ENCODE measurements at regions not wholly inside any gene's neighbourhood (a gene's known extent, or its start where the extent isn't known, plus 50 kb on each side); places are given as distances from the start of the nearest gene placed in this dataset.

- no peak overlapping the region for H3K4me2 ChIP-seq (ENCODE audit: low read length)
- H3K27me3 ChIP-seq (ENCODE audit: control insufficient read depth, insufficient read depth, low read length): no peaks in the 10 kb centered on the region
- H3K36me3 ChIP-seq (ENCODE audit: control insufficient read depth, insufficient read depth, low read length): no peaks in the 10 kb centered on the region
- no peaks in the 10 kb centered on the region for H3K79me2 ChIP-seq
- no peak overlapping the region for H3K9ac ChIP-seq
- no peak for TF ChIP-seq CTCF (IDR thresholded peaks at IDR 0.05)
- no peaks in the 10 kb centered on the region for H3K4me1 ChIP-seq
- H3K9me3 ChIP-seq (ENCODE audit: control insufficient read depth, low read length): no peaks in the 10 kb centered on the region
- no peak overlapping the region for H3K27ac ChIP-seq
- no peak overlapping the region for H2AFZ ChIP-seq
- no peak overlapping the region for H3K4me3 ChIP-seq (ENCODE audit: low read depth, low read length)
These were observed 884.6 kb upstream of the GHITM start for GRCh38 chr10:83254698-83255097.

GRCh38 chr10:83262434-83262833 is 876.9 kb upstream of the GHITM start:
- Histone ChIP-seq H3K9ac (no peak overlapping the region), H3K4me1 (no peaks in the 10 kb centered on the region), H3K36me3 (ENCODE audit: control insufficient read depth, insufficient read depth, low read length) (no peaks in the 10 kb centered on the region), H3K4me3 (ENCODE audit: low read depth, low read length) (no peak overlapping the region), H3K27ac (no peak overlapping the region), H2AFZ (no peak overlapping the region), H3K9me3 (ENCODE audit: control insufficient read depth, low read length) (no peaks in the 10 kb centered on the region), H3K79me2 (no peaks in the 10 kb centered on the region), H3K27me3 (ENCODE audit: control insufficient read depth, insufficient read depth, low read length) (no peaks in the 10 kb centered on the region), H3K4me2 (ENCODE audit: low read length) (no peak overlapping the region)
- TF ChIP-seq CTCF (IDR thresholded peaks at IDR 0.05): no peak

GRCh38 chr10:83272666-83273434 is 866.5 kb upstream of the GHITM start:
- Histone ChIP-seq H3K27me3 (ENCODE audit: control insufficient read depth, insufficient read depth, low read length) (no peaks in the 10 kb centered on the region), H3K36me3 (ENCODE audit: control insufficient read depth, insufficient read depth, low read length) (no peaks in the 10 kb centered on the region), H3K79me2 (no peaks in the 10 kb centered on the region), H3K4me3 (ENCODE audit: low read depth, low read length) (no peak overlapping the region), H3K9me3 (ENCODE audit: control insufficient read depth, low read length) (no peaks in the 10 kb centered on the region), H2AFZ (no peak overlapping the region), H3K27ac (no peak overlapping the region), H3K4me1 (no peaks in the 10 kb centered on the region), H3K4me2 (ENCODE audit: low read length) (no peak overlapping the region), H3K9ac (no peak overlapping the region)
- no peak for TF ChIP-seq CTCF (IDR thresholded peaks at IDR 0.05)

- Histone ChIP-seq H3K9ac (no peak overlapping the region), H3K79me2 (no peaks in the 10 kb centered on the region), H3K4me3 (ENCODE audit: low read depth, low read length) (no peak overlapping the region), H3K9me3 (ENCODE audit: control insufficient read depth, low read length) (no peaks in the 10 kb centered on the region), H3K36me3 (ENCODE audit: control insufficient read depth, insufficient read depth, low read length) (no peaks in the 10 kb centered on the region), H3K4me1 (no peaks in the 10 kb centered on the region), H3K27ac (no peak overlapping the region), H2AFZ (no peak overlapping the region), H3K4me2 (ENCODE audit: low read length) (no peak overlapping the region), H3K27me3 (ENCODE audit: control insufficient read depth, insufficient read depth, low read length) (no peaks in the 10 kb centered on the region)
- no peak for TF ChIP-seq CTCF (IDR thresholded peaks at IDR 0.05)
These were observed 865.2 kb upstream of the GHITM start for GRCh38 chr10:83274088-83274487.

GRCh38 chr10:83276971-83277370 is 862.3 kb upstream of the GHITM start:
- Histone ChIP-seq H3K27ac (no peak overlapping the region), H3K27me3 (ENCODE audit: control insufficient read depth, insufficient read depth, low read length) (no peaks in the 10 kb centered on the region)
- TF ChIP-seq CTCF (IDR thresholded peaks at IDR 0.05): no peak

More at GRCh38 chr10:83276971-83277370, 862.3 kb upstream of the GHITM start:
- Histone ChIP-seq H3K9me3 (ENCODE audit: control insufficient read depth, low read length) (no peaks in the 10 kb centered on the region), H3K9ac (no peak overlapping the region), H3K4me3 (ENCODE audit: low read depth, low read length) (no peak overlapping the region), H3K4me1 (no peaks in the 10 kb centered on the region), H3K36me3 (ENCODE audit: control insufficient read depth, insufficient read depth, low read length) (no peaks in the 10 kb centered on the region), H3K4me2 (ENCODE audit: low read length) (no peak overlapping the region), H2AFZ (no peak overlapping the region), H3K79me2 (no peaks in the 10 kb centered on the region)

All from parathyroid adenoma (tissue), 2 donors.